Glutamatergic neuron (in vitro differentiated cells): ENCODE measurements at regions not wholly inside any gene's neighbourhood (a gene's known extent, or its start where the extent isn't known, plus 50 kb on each side); places are given as distances from the start of the nearest gene placed in this dataset.

Source experiments
- DNase-seq: peaks from one replicate; pipeline ENCODE4 v3.0.0; 2022
- H3K27ac Mint-ChIP-seq: one replicate; pipeline ENCODE4 v1.8.0; 2020; ENCODE audit warnings: mild to moderate bottlenecking, mixed read lengths, inconsistent platforms; ENCODE audit not compliant: unreplicated experiment
- H3K27me3 Mint-ChIP-seq: one replicate; pipeline ENCODE4 v1.8.0; 2020; ENCODE audit warnings: mild to moderate bottlenecking, moderate library complexity, mixed read lengths, inconsistent platforms; ENCODE audit not compliant: unreplicated experiment
- H3K36me3 Mint-ChIP-seq: one replicate; pipeline ENCODE4 v1.8.0; 2020; ENCODE audit warnings: mild to moderate bottlenecking, mixed read lengths, inconsistent platforms; ENCODE audit not compliant: unreplicated experiment
- H3K4me1 Mint-ChIP-seq: one replicate; pipeline ENCODE4 v1.8.0; 2020; ENCODE audit warnings: mild to moderate bottlenecking, low read depth, mixed read lengths, inconsistent platforms; ENCODE audit not compliant: unreplicated experiment
- H3K4me3 Mint-ChIP-seq: one replicate; pipeline ENCODE4 v1.8.0; 2020; ENCODE audit warnings: mild to moderate bottlenecking, mixed read lengths, inconsistent platforms; ENCODE audit not compliant: unreplicated experiment
- H3K9me3 Mint-ChIP-seq: one replicate; pipeline ENCODE4 v1.8.0; 2020; ENCODE audit warnings: mild to moderate bottlenecking, moderate library complexity, mixed read lengths, inconsistent platforms; ENCODE audit not compliant: unreplicated experiment
- TF ChIP-seq, protein P1 (sequence below): fragments of 200-600 bp; sonication (generic); IDR thresholded peaks from one replicate; pipeline ENCODE4 v1.5.0; 2021; ENCODE audit not compliant: partially characterized antibody, unreplicated experiment

DNA sequence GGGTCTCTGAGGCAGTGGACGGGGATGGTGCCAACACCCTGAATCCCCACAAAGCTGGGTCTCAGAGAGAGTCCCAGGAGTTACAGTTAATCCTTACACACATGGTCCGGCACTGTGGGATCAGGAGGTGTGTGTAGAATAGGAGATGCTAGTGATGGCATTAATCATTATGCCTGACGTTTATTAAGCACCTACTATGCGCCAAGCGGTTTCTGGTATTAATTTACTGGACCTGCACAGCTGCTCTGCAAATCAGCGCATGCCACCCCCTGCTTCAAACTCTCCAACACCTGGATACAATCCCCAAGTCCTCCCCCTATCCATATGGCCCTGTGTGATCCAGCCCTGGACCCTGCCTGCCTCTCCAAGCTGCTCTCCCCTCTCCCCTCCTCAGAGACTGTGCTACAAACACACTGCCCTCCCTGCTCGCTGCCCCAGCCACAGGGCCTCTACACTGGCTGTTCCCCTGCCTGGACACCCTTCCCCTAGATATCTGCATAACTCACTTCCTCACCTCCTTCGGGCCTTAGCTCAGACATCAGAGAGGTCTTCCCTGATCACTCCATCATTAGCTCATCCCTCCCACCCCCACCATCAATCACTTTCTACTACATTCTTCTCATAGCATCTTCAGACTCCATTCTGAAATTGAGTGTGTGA lies 86.0 kb downstream of the RFLNA start:
- peak overlapping the region; percentile 59 for H3K27ac Mint-ChIP-seq
- H3K4me1 Mint-ChIP-seq: peaks cover 19% of the 10 kb centered on the region
- peaks cover 15% of the 10 kb centered on the region for H3K9me3 Mint-ChIP-seq
- no peaks in the 10 kb centered on the region for H3K36me3 Mint-ChIP-seq
- no peak for DNase-seq
- H3K4me3 Mint-ChIP-seq: no peak overlapping the region
- TF ChIP-seq, protein P1, sequence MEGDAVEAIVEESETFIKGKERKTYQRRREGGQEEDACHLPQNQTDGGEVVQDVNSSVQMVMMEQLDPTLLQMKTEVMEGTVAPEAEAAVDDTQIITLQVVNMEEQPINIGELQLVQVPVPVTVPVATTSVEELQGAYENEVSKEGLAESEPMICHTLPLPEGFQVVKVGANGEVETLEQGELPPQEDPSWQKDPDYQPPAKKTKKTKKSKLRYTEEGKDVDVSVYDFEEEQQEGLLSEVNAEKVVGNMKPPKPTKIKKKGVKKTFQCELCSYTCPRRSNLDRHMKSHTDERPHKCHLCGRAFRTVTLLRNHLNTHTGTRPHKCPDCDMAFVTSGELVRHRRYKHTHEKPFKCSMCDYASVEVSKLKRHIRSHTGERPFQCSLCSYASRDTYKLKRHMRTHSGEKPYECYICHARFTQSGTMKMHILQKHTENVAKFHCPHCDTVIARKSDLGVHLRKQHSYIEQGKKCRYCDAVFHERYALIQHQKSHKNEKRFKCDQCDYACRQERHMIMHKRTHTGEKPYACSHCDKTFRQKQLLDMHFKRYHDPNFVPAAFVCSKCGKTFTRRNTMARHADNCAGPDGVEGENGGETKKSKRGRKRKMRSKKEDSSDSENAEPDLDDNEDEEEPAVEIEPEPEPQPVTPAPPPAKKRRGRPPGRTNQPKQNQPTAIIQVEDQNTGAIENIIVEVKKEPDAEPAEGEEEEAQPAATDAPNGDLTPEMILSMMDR: no peak
- H3K27me3 Mint-ChIP-seq: peaks cover 11% of the 10 kb centered on the region

DNA sequence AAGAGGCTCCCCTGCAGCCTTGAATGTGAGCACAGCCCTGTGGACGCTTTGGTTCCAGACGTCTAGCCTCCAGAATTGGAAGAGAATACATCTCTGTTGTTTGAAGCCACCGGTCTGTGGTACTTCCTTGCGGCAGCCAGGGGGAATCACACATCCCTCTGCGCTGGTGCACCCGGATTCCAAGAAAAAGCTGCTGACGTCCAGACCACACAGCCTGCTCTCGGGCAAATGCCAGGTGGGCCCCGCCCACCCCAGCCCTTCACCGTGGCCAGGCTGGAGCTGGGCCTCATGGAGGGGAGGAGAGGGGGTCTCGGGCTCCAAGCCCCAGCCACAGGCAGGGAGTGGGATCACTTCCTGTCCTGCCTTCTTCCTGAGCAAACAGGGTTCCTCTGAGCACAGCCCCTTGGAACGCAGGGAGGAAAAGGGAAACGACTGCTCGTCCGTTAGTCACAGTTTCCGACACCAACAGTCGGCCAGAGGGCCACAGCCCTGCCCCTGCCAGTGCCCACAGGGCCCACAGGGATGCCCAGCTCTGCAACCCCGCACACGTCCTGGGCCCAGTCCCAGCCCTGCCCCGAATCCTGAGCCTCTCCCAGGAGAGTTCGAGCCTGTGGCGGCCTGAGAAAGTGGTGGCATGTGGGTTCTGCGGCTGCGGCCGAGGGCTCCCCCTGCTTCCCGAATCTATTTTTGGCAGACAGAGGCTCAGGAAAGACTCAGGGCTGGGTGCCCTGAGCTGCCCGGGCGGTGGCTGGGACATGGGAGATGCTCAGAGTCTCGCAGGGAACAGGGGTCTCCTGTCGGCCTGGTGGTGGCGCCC lies 85.3 kb downstream of the RFLNA start:
- Mint-ChIP-seq H3K27me3 (peaks cover 13% of the 10 kb centered on the region), H3K36me3 (no peaks in the 10 kb centered on the region), H3K4me1 (peaks cover 15% of the 10 kb centered on the region), H3K4me3 (no peak overlapping the region), H3K27ac (no peak overlapping the region), H3K9me3 (peaks cover 19% of the 10 kb centered on the region)
- TF ChIP-seq, protein P1: no peak
- DNase-seq: no peak

DNA sequence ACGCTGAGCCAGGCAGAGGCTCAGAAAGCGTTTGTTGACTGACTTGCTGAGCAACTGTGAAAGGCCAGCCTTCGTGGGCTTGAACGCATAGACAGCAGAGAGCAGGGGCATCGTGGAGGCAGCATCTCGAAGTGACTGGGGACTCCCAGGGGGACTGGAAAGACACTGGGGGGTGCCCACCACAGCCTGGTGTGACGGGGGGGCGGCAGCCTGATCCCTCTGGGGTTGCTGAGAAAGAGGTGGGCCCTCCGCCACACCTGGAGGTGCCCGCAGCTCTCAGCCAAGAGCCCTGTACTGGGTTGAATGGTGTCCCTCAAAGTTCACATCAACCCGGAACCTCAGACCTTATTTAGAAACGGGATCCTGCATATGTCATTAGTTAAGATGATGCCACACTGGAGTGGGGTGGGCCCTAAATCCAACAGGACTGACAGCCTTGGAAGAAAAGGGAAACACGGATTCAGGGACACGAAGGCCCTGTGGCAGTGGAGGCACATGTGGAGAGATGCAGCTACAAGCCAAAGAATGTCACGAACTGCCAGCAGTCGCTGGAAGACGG lies 84.6 kb downstream of the RFLNA start:
- TF ChIP-seq, protein P1: no peak
- Mint-ChIP-seq H3K36me3 (no peaks in the 10 kb centered on the region), H3K27ac (peak overlapping the region; percentile 3), H3K4me1 (peaks cover 11% of the 10 kb centered on the region), H3K9me3 (peaks cover 21% of the 10 kb centered on the region), H3K4me3 (no peak overlapping the region), H3K27me3 (peaks cover 11% of the 10 kb centered on the region)
- DNase-seq: no peak

DNA sequence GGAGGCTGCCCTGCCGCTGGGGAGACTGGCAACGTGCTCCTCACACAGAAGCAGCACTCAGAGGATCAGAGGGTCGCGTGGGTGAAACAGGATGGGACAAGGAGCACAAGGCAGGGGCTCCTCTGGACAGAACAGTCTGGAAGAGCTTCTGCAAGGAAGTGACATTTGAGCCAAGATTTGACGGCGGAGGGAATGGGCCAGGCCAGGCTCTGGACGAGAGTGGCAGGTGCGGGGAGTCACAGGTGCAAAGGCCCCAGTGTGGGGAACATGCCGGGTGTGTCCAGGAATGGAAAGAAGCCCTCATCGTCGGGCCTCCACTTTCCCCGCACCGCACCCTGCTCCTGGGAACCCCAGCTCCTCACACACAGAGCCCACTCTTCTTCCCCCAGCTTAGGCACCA lies 84.0 kb downstream of the RFLNA start:
- Mint-ChIP-seq H3K9me3 (peaks cover 21% of the 10 kb centered on the region), H3K4me1 (peaks cover 11% of the 10 kb centered on the region), H3K4me3 (no peak overlapping the region), H3K27ac (peak overlapping the region; percentile 39), H3K36me3 (no peaks in the 10 kb centered on the region), H3K27me3 (peaks cover 11% of the 10 kb centered on the region)
- no peak for DNase-seq
- TF ChIP-seq, protein P1: no peak

DNA sequence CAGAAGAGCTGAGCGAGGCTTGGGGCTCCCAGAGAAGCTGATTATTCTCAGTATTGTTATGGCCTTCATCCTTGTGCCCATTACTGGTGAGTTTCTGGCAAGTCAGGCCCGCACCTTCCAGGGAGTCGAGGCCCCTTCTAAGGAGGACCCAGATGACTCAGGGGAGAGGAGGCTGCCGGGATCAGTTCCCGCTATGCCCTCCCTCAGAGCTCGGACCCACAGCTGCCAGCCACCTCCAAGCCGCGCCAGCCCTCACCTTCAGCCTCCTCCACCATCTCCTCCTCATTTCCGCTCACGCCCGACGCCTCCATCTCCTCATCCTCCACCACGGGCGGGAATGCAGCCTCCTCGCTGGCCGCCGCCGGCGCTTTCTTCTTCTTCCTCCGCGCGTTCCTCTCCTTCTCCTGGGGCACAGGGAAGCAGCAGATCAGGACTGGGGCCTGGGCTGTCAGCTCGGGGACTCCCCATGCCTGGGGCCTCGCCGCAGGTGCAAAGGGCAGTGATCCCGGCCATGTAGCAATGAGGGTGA lies 83.2 kb downstream of the RFLNA start:
- H3K9me3 Mint-ChIP-seq: peaks cover 21% of the 10 kb centered on the region
- no peak for DNase-seq
- no peak overlapping the region for H3K4me3 Mint-ChIP-seq
- H3K27me3 Mint-ChIP-seq: peaks cover 13% of the 10 kb centered on the region
- H3K36me3 Mint-ChIP-seq: no peaks in the 10 kb centered on the region
- no peak overlapping the region for H3K27ac Mint-ChIP-seq
- peaks cover 8% of the 10 kb centered on the region for H3K4me1 Mint-ChIP-seq
- TF ChIP-seq, protein P1: no peak
